Vagina (tissue), 2 donors: ENCODE measurements at regions not wholly inside any gene's neighbourhood (a gene's known extent, or its start where the extent isn't known, plus 50 kb on each side); places are given as distances from the start of the nearest gene placed in this dataset.

Experiments
- DNase-seq, 2 donors: peaks; one replicate each; pipeline ENCODE4 v3.0.0-alpha.2; 2017; ENCODE audit errors: extremely low spot score in 2 of 2
- H3K27ac ChIP-seq: fragments of 200-600 bp; sonication (generic); one replicate; pipeline ENCODE4 v1.5.1; 2019
- H3K27me3 ChIP-seq: fragments of 200-600 bp; sonication (generic); one replicate; pipeline ENCODE4 v1.5.1; 2019
- H3K36me3 ChIP-seq, 2 donors: fragments of 200-600 bp; sonication (generic); one replicate each; pipeline ENCODE4 v1.5.1; 2017 to 2019
- H3K4me1 ChIP-seq: fragments of 200-600 bp; sonication (generic); one replicate; pipeline ENCODE4 v1.5.1; 2019
- H3K4me3 ChIP-seq, 2 donors: fragments of 200-600 bp; sonication (generic); 1 replicate in 1 of 2; 2 replicates in 1 of 2; pipeline ENCODE4 v1.5.1; 2016 to 2019
- H3K9me3 ChIP-seq: fragments of 200-600 bp; sonication (generic); one replicate; pipeline ENCODE4 v1.5.1; 2019
- CTCF ChIP-seq, 3 experiments: fragments of 450-650 bp in 2 of 3; fragments of 200-600 bp in 1 of 3; sonication (generic) in 1 of 3; IDR thresholded peaks; one replicate each; pipeline ENCODE4 v1.5.1; 2017 to 2019; ENCODE audit warnings: antibody characterized with exemption in 3 of 3, mild to moderate bottlenecking in 2 of 3, moderate library complexity in 2 of 3
- POLR2A ChIP-seq, 2 donors: fragments of 450-650 bp; IDR thresholded peaks; one replicate each; pipeline ENCODE4 v1.6.1; 2017; ENCODE audit warnings: antibody characterized with exemption in 2 of 2, mild to moderate bottlenecking in 2 of 2, moderate library complexity in 2 of 2
- POLR2AphosphoS5 ChIP-seq, 2 donors: sonication (generic); formaldehyde crosslinking; IDR thresholded peaks; one replicate each; pipeline ENCODE4 v1.9.0; 2017; ENCODE audit warnings: antibody characterized with exemption in 2 of 2, mild to moderate bottlenecking in 2 of 2, low read depth in 1 of 2; ENCODE audit not compliant: insufficient read depth in 1 of 2
- intact Hi-C: fragments of 100-400 bp; cut with DNase I; formaldehyde crosslinking; loops from one replicate; pipeline ENCODE4 v1.15.1; 2023

GRCh38 chr7:156089222-156089621 is 277.0 kb upstream of the SHH start:
- Histone ChIP-seq H3K27ac (no peak overlapping the region), H3K4me1 (no peaks in the 10 kb centered on the region), H3K4me3 (no peak overlapping the region), H3K27me3 (no peaks in the 10 kb centered on the region), H3K36me3 (no peaks in the 10 kb centered on the region), H3K9me3 (no peaks in the 10 kb centered on the region)
- intact Hi-C loops = no loop called here
- DNase-seq = no peak
- no peak for TF ChIP-seq POLR2A (IDR thresholded peaks at IDR 0.05)

GRCh38 chr7:156088115-156088514 is 275.9 kb upstream of the SHH start:
- Histone ChIP-seq H3K27ac (no peak overlapping the region), H3K4me3 (no peak overlapping the region), H3K36me3 (no peaks in the 10 kb centered on the region), H3K27me3 (no peaks in the 10 kb centered on the region), H3K9me3 (no peaks in the 10 kb centered on the region), H3K4me1 (no peaks in the 10 kb centered on the region)
- DNase-seq = no peak
- intact Hi-C loops = no loop called here
- TF ChIP-seq POLR2A (IDR thresholded peaks at IDR 0.05) = no peak
- TF ChIP-seq CTCF (IDR thresholded peaks at IDR 0.05) = no peak
- TF ChIP-seq POLR2AphosphoS5 (IDR thresholded peaks at IDR 0.05; ENCODE audit: insufficient read depth in 1 of 2, low read depth in 1 of 2) = no peak

- Histone ChIP-seq H3K27ac (no peak overlapping the region), H3K4me1 (no peaks in the 10 kb centered on the region), H3K27me3 (no peaks in the 10 kb centered on the region), H3K36me3 (no peaks in the 10 kb centered on the region), H3K4me3 (no peak overlapping the region), H3K9me3 (no peaks in the 10 kb centered on the region)
- TF ChIP-seq POLR2A (IDR thresholded peaks at IDR 0.05) (no peak), POLR2AphosphoS5 (IDR thresholded peaks at IDR 0.05; ENCODE audit: insufficient read depth in 1 of 2, low read depth in 1 of 2) (no peak)
- DNase-seq = no peak
- intact Hi-C loops = no loop called here
Observed at GRCh38 chr7:156082048-156083040, 270.1 kb upstream of the SHH start.

GRCh38 chr7:156080596-156080995 is 268.3 kb upstream of the SHH start:
- Histone ChIP-seq H3K27ac (no peak overlapping the region), H3K9me3 (no peaks in the 10 kb centered on the region), H3K27me3 (no peaks in the 10 kb centered on the region), H3K36me3 (no peaks in the 10 kb centered on the region), H3K4me3 (no peak overlapping the region), H3K4me1 (no peaks in the 10 kb centered on the region)
- TF ChIP-seq POLR2A (IDR thresholded peaks at IDR 0.05) = no peak
- no peak for TF ChIP-seq CTCF (IDR thresholded peaks at IDR 0.05)
- no peak for TF ChIP-seq POLR2AphosphoS5 (IDR thresholded peaks at IDR 0.05; ENCODE audit: insufficient read depth in 1 of 2, low read depth in 1 of 2)
- DNase-seq = no peak
- intact Hi-C loops = no loop called here

GRCh38 chr7:156080046-156080445 is 267.8 kb upstream of the SHH start:
- Histone ChIP-seq H3K27me3 (no peaks in the 10 kb centered on the region), H3K9me3 (no peaks in the 10 kb centered on the region), H3K4me3 (no peak overlapping the region), H3K4me1 (no peaks in the 10 kb centered on the region), H3K27ac (no peak overlapping the region), H3K36me3 (no peaks in the 10 kb centered on the region)
- no peak for DNase-seq
- intact Hi-C loops = no loop called here
- TF ChIP-seq POLR2AphosphoS5 (IDR thresholded peaks at IDR 0.05; ENCODE audit: insufficient read depth in 1 of 2, low read depth in 1 of 2) (no peak), POLR2A (IDR thresholded peaks at IDR 0.05) (no peak), CTCF (IDR thresholded peaks at IDR 0.05) (no peak)

- no peak overlapping the region for H3K4me3 ChIP-seq
- no peak overlapping the region for H3K27ac ChIP-seq
- DNase-seq = no peak
- no peaks in the 10 kb centered on the region for H3K4me1 ChIP-seq
- H3K9me3 ChIP-seq = no peaks in the 10 kb centered on the region
- H3K36me3 ChIP-seq = no peaks in the 10 kb centered on the region
- intact Hi-C loops = no loop called here
- TF ChIP-seq CTCF (IDR thresholded peaks at IDR 0.05) = no peak
- TF ChIP-seq POLR2AphosphoS5 (IDR thresholded peaks at IDR 0.05; ENCODE audit: insufficient read depth in 1 of 2, low read depth in 1 of 2) = no peak
- TF ChIP-seq POLR2A (IDR thresholded peaks at IDR 0.05) = no peak
- H3K27me3 ChIP-seq = no peaks in the 10 kb centered on the region
Observed at GRCh38 chr7:156079156-156079555, 266.9 kb upstream of the SHH start.
